ENCODE measurements at regions not wholly inside any gene's neighbourhood (a gene's known extent, or its start where the extent isn't known, plus 50 kb on each side); places are given as distances from the start of the nearest gene placed in this dataset.
"Not testable (repeated sequence)": the region's sequence is repeated elsewhere in the genome, so short reads cannot be mapped to it uniquely, and the experiment has no call there.

DNA sequence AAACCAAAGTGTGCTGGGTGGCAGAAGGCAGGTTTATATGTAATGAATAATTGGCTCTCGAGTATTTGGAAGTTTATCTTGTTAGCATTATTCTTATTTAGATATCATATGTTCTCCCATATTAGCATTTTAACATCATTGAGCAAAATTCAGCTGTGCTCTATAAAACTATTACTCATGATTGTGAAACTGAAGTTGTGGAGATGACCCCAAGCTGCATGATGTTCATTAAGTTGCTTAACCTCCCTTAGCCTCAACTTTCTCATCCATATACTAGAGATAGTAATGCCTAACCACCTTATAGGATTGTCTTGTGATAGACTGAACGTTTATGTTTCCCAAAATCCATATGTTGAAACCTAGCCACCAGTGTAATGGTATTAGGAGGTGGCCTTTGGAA, 346.3 kb downstream of the SATB2 start:
- Mint-ChIP-seq H3K27ac (no peak overlapping the region), H3K9me3 (no peaks in the 10 kb centered on the region), H3K27me3 (no peaks in the 10 kb centered on the region), H3K4me1 (no peaks in the 10 kb centered on the region), H3K4me3 (no peak overlapping the region), H3K36me3 (no peaks in the 10 kb centered on the region)
- DNase-seq: no peak
- CTCF ChIA-PET: interaction anchor here (0.6 kb wide), 1 partner anchor 1451 kb away, joined by 3 read pairs; no protein-coding TSS in a partner anchor

DNA sequence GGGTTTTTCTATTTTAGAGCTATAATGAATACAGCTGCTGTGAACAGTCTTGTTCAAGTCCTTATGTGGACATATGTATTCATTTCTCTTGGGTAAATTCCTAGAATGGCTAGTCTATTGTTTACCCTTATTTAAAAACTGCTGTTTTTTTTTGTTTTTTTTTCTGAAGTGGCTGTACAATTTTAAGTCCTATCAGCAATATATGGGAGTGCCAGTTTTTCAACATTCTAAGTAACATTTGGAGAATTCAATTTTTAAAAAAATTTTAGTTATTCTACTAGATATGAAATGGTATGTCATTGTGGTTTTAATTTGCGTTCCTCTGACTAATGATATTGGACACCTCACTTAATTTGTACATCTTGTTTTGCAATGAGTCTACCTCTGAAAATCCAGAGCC, 349.7 kb downstream of the SATB2 start:
- H3K4me1 Mint-ChIP-seq: no peaks in the 10 kb centered on the region
- no peaks in the 10 kb centered on the region for H3K27me3 Mint-ChIP-seq
- H3K27ac Mint-ChIP-seq: no peak overlapping the region
- no peak overlapping the region for H3K4me3 Mint-ChIP-seq
- DNase-seq: no peak
- no peaks in the 10 kb centered on the region for H3K9me3 Mint-ChIP-seq
- CTCF ChIA-PET: no interaction called here
- no peaks in the 10 kb centered on the region for H3K36me3 Mint-ChIP-seq

DNA sequence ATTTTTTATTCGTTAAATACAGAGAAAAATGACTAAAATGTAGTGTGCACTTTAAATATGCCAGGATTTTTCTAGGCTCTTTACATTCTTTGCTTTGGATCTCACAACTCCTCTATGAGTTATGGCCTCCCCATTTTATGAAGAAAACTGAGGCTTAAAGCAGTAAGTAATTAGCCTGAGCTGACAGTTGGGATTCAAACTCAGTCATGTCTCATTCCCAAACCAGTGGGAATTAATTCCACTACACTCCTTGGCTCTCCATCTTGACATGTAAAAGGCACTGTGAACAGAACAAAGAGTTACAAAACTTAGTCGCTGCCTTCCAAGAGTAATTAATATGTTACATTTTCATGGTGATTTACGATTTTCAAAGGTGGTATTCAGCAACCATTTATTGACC, 351.9 kb downstream of the SATB2 start:
- H3K27me3 Mint-ChIP-seq: no peaks in the 10 kb centered on the region
- CTCF ChIA-PET: no interaction called here
- DNase-seq: no peak
- no peaks in the 10 kb centered on the region for H3K4me1 Mint-ChIP-seq
- H3K4me3 Mint-ChIP-seq: no peak overlapping the region
- no peaks in the 10 kb centered on the region for H3K36me3 Mint-ChIP-seq
- H3K27ac Mint-ChIP-seq: no peak overlapping the region
- H3K9me3 Mint-ChIP-seq: no peaks in the 10 kb centered on the region

DNA sequence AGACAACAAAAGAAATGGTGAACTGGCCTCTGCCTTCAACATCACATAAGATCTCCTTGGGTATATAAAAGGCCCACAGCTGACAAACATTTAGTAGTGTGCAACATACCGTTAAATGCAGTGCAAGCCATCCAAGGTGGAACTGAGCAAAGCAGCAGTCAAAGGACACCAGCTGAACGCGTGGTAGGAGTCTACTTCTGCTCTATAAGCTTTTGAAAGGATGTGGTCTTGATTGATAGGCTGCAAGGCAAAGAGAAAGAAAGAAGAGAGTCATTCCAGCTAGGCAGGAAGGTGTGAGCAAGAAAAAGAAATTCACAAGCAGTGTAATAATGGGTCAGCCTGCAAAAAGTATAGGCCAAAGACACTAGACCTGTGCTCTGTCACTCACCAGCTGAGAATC, 356.3 kb downstream of the SATB2 start:
- Mint-ChIP-seq H3K27ac (no peak overlapping the region), H3K4me1 (no peaks in the 10 kb centered on the region), H3K9me3 (no peaks in the 10 kb centered on the region), H3K4me3 (no peak overlapping the region), H3K27me3 (no peaks in the 10 kb centered on the region), H3K36me3 (no peaks in the 10 kb centered on the region)
- no peak for DNase-seq
- CTCF ChIA-PET: no interaction called here

DNA sequence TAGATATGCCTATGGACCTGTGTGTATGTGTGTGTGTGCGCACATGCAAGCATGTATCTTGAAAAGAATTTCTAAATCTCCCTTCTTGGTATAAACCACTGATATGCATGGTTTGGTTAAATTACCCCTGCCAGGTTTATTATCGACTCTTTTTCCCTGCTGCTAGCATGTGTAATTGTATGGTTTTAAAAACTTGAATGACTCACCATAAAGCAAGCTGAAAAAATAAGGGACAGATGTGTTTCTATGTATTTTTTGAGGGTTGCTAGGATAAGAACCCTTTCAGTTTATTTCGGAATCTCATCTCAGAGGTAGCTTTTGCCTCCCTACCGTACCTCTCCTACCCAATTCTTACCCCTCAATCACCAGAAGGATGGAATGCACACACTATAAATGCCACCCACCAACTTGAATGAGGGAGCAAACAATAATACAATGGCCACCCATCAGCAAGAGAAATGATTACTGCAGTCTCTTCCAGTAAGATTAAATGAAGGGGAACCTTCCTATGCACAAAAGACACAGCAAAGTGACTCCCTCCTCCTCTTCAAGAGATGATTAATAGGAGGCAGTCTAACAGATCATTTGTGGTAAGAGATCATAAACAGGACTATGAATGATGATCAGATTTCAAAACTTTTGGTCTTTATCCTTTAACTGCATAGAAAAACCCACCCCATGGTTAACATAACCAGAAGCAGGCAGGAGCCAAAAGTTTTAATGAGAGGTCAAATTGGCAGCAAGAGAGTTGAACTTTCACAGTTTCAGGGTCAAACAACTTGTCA, 357.2 kb downstream of the SATB2 start:
- H3K9me3 Mint-ChIP-seq: no peaks in the 10 kb centered on the region
- CTCF ChIA-PET: no interaction called here
- no peak overlapping the region for H3K4me3 Mint-ChIP-seq
- DNase-seq: no peak
- no peaks in the 10 kb centered on the region for H3K4me1 Mint-ChIP-seq
- H3K27me3 Mint-ChIP-seq: no peaks in the 10 kb centered on the region
- H3K27ac Mint-ChIP-seq: no peak overlapping the region
- H3K36me3 Mint-ChIP-seq: no peaks in the 10 kb centered on the region

DNA sequence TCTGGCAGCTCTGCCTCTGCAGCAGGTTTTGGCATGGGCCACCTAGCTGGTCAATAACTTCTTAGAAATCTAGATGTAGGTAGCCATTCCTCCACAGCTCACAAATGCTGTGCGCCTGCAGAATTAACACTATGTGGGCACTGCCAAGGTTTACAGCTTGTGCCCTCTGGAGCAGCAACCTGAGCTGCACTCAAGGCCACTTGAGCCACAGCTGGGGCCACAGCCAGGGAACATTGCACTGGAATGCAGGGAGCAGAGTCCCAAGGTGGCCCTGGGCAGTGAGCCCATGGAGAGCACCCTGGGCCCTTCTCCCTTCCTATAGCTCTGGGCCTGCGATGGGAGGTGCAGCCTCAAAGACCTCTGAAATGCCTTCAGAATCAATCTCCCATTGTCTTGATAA, 365.3 kb downstream of the SATB2 start:
- no peak overlapping the region for H3K4me3 Mint-ChIP-seq
- no peaks in the 10 kb centered on the region for H3K36me3 Mint-ChIP-seq
- CTCF ChIA-PET: no interaction called here
- H3K27me3 Mint-ChIP-seq: no peaks in the 10 kb centered on the region
- DNase-seq: no peak
- no peak overlapping the region for H3K27ac Mint-ChIP-seq
- no peaks in the 10 kb centered on the region for H3K9me3 Mint-ChIP-seq
- H3K4me1 Mint-ChIP-seq: no peaks in the 10 kb centered on the region

DNA sequence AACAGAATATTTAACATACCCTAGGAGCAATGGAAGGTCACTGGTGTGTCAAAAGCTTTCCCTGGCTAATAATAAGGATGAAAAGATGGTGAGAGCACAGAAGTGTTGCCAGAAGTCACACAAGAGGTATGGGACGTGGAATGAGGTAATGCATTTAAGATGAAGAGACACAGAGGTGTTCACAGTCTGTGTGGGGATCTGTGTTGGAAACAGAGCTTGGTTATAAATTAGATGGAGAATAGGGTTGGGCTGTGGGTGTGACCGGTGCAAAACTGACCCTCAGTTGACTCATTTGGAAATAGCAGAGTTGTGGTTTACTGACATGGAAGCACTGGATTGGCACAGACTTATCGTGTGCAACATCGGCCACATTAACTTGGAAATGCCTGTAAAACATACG, 372.5 kb downstream of the SATB2 start:
- no peaks in the 10 kb centered on the region for H3K27me3 Mint-ChIP-seq
- H3K4me1 Mint-ChIP-seq: no peaks in the 10 kb centered on the region
- H3K36me3 Mint-ChIP-seq: no peaks in the 10 kb centered on the region
- H3K9me3 Mint-ChIP-seq: no peaks in the 10 kb centered on the region
- DNase-seq: no peak
- H3K27ac Mint-ChIP-seq: no peak overlapping the region
- CTCF ChIA-PET: no interaction called here
- H3K4me3 Mint-ChIP-seq: no peak overlapping the region

DNA sequence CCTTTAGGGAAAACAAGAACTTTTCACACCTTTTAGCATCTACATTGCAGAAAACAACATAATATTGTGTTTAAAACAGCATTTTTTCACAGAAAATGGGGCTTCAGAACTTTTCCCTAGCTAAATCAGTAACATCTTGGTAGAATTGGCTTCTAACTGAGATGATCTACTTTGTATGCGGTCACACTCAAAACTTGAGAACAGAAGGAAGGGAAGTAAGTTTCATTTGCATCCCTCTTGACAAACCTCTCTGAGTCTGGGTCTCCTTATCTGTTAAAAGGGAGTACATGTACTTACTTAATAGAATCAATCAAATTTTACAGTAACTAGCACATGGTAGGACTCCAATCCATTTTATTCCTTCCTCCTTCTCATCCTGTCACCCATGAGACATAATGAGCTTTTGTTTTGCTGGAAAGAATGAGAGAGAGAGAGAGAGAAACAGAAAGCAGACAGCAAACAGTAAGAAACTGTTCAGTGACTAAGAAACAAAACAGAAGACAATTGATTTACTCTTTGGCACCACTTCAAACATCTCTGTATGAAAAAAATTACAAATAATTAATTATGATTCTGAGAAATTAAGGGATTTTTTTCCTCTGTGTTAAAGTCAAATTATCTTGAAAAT, 387.3 kb downstream of the SATB2 start:
- H3K27ac Mint-ChIP-seq: no peak overlapping the region
- H3K27me3 Mint-ChIP-seq: no peaks in the 10 kb centered on the region
- DNase-seq: no peak
- H3K4me1 Mint-ChIP-seq: no peaks in the 10 kb centered on the region
- CTCF ChIA-PET: no interaction called here
- H3K4me3 Mint-ChIP-seq: no peak overlapping the region
- H3K9me3 Mint-ChIP-seq: no peaks in the 10 kb centered on the region
- H3K36me3 Mint-ChIP-seq: no peaks in the 10 kb centered on the region

DNA sequence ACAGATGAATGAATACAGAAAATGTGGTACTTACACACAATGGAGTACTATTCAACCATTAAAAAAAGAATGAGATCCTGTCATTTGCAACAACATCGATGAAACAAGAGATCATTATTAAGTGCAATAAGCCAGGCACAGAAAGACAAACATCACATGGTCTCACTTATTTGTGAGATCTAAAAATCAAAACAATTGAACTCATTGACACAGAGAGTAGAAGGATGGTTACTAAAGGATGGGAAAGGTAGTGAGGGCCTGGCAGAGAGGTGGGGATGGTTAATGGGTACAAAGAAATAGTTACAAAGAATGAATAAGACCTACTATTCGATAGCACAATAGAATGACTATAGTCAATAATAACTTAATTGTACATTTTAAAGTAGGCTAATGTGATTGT, 393.5 kb downstream of the SATB2 start:
- CTCF ChIA-PET: no interaction called here

DNA sequence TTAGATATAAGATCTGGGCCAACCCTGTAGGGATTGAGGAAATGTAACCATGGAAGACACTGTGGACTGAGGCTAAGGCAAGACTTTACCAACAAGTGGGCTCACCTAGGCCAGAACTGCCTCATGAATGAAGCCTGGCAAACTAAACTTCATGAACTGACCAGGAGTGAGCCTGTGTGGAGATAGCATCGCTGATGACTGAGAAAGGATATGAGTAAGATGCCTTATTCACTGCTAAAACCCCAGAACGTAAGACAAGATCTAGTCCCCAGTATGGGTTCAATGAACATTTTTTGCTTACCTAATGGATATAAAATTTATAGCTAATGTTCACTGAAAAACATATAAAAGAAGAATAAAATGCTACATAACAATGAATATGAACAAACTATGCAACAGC, 399.8 kb downstream of the SATB2 start:
- no peaks in the 10 kb centered on the region for H3K36me3 Mint-ChIP-seq
- no peak for DNase-seq
- CTCF ChIA-PET: no interaction called here
- peaks cover under 1% of the 10 kb centered on the region for H3K9me3 Mint-ChIP-seq
- no peak overlapping the region for H3K4me3 Mint-ChIP-seq
- no peaks in the 10 kb centered on the region for H3K27me3 Mint-ChIP-seq
- H3K27ac Mint-ChIP-seq: no peak overlapping the region
- H3K4me1 Mint-ChIP-seq: no peaks in the 10 kb centered on the region

More for the DNA sequence above, 393.5 kb downstream of the SATB2 start:
- Mint-ChIP-seq H3K27me3 (no peaks in the 10 kb centered on the region), H3K9me3 (peaks cover 3% of the 10 kb centered on the region), H3K36me3 (no peaks in the 10 kb centered on the region), H3K4me3 (no peak overlapping the region), H3K4me1 (no peaks in the 10 kb centered on the region), H3K27ac (no peak overlapping the region)
- DNase-seq: no peak

DNA sequence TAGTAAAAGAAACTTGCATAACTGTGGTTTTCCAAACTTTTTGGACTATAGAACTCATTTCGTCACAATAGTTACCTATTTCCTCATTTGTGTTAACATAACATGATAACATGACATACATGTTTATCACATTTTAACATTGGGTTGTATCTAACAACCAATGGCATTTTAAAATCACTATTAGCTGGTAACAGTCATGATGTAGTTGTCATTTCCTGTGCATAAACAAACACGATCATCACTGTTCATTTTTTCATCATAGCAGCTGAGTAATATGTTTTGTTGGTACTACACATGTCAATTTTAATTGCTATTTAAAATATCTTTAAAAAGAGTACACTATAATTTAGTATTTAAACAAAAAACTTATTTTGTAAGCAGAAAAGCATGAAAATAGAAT, 402.4 kb downstream of the SATB2 start:
- CTCF ChIA-PET: no interaction called here
- DNase-seq: no peak
- no peaks in the 10 kb centered on the region for H3K4me1 Mint-ChIP-seq
- H3K4me3 Mint-ChIP-seq: no peak overlapping the region
- no peaks in the 10 kb centered on the region for H3K36me3 Mint-ChIP-seq
- no peaks in the 10 kb centered on the region for H3K27me3 Mint-ChIP-seq
- H3K27ac Mint-ChIP-seq: no peak overlapping the region
- no peaks in the 10 kb centered on the region for H3K9me3 Mint-ChIP-seq

DNA sequence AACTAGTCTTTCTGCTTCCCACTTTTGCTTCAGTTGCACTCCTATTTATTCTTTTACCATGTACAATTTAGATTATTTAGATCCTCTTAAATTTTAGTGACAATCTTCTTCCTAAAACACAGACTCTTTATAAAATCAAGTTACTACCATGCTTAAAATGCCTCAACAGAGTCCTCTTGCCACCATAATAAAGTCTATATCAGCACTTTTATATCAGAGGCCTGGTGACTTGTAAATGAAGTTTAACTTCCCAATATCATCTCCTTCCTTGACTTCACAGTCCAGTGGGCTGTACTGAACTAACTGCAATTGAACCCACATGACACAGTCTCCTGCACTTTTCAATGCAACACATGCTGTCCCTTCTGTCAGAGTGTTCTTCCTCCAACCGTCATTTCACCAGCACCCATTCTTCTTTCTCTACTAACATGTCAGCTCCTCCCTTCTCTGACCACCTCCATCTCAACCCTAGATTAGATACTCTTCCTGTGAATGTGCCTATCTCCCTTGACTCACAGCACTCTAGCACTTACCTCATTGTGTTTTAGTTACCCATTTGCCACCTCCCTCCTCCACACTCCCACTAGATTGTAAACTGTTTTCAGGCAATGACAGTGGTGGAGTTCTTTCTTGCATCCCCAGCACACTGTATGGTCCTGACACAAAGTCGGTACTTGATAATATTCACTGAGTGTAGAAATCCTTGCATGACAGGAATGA, 414.9 kb downstream of the SATB2 start:
- Mint-ChIP-seq H3K27me3 (no peaks in the 10 kb centered on the region), H3K4me1 (no peaks in the 10 kb centered on the region), H3K9me3 (no peaks in the 10 kb centered on the region), H3K27ac (no peak overlapping the region), H3K4me3 (no peak overlapping the region), H3K36me3 (no peaks in the 10 kb centered on the region)
- DNase-seq: no peak
- CTCF ChIA-PET: no interaction called here

DNA sequence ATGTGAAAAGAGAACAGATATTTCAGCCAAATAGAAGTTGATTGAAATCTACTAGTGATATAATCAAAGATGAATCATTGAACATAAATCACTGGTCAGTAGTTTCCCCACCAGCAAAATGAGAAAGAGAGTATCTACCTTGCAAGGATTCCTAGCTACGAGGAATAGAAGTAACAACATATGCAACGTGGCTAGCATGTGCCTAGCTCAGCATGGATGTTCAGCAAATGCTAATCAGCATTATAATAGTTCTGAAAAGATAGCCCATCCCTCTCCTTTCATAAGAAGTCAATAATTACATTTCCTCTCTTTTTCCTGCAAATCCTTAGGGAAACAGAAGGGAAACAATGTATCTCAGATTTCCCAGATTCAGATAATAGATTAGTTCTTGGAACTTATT, 417.2 kb downstream of the SATB2 start:
- H3K9me3 Mint-ChIP-seq: no peaks in the 10 kb centered on the region
- no peaks in the 10 kb centered on the region for H3K4me1 Mint-ChIP-seq
- CTCF ChIA-PET: no interaction called here
- no peaks in the 10 kb centered on the region for H3K27me3 Mint-ChIP-seq
- DNase-seq: no peak
- H3K4me3 Mint-ChIP-seq: no peak overlapping the region
- H3K27ac Mint-ChIP-seq: no peak overlapping the region
- no peaks in the 10 kb centered on the region for H3K36me3 Mint-ChIP-seq

DNA sequence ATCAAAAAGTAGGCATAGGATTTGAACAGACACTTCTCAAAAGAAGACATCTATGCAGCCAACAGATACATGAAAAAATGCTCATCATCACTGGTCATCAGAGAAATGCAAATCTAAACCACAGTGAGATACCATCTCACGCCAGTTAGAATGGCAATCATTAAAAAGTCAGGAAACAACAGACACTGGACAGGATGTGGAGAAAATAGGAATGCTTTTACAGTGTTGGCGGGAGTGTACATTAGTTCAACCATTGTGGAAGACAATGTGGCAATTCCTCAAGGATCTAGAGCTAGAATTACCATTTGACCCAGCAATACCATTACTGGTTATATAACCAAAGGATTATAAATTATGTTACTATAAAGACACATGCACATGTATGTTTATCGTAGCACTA, 424.0 kb downstream of the SATB2 start:
- H3K4me3 Mint-ChIP-seq, H3K27me3 Mint-ChIP-seq, DNase-seq, H3K9me3 Mint-ChIP-seq, H3K36me3 Mint-ChIP-seq, CTCF ChIA-PET, H3K4me1 Mint-ChIP-seq, H3K27ac Mint-ChIP-seq: not testable (repeated sequence)

DNA sequence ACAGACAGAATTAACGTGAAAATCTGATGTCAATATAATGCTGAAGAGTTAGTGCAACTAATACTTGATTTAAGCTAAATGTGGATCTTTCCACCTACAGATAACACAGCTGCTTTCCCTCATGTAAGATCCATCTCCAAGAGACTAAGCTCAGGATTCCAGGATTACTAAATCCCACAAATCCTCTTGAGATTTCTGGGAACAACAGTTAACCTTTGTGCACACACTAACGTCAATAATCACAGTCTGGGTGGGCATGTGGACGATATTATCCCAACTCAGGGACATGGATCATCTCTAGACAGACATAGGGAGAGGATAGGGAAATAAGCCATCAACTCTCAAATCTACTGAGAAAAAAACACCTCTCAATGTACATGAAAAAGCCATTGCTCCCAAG, 432.6 kb downstream of the SATB2 start:
- Mint-ChIP-seq H3K4me3 (no peak overlapping the region), H3K27ac (no peak overlapping the region), H3K27me3 (no peaks in the 10 kb centered on the region), H3K9me3 (no peaks in the 10 kb centered on the region), H3K4me1 (no peaks in the 10 kb centered on the region), H3K36me3 (no peaks in the 10 kb centered on the region)
- CTCF ChIA-PET: interaction anchor here (0.6 kb wide), 1 partner anchor 677 kb away, joined by 4 read pairs; no protein-coding TSS in a partner anchor
- DNase-seq: no peak

Measured in activated naive CD4-positive, alpha-beta T cell treated with anti-CD3 and anti-CD28 coated beads, Interleukin-2, amount 10 ng/mL, durations not matched to agents 7 days and 5 days (primary cell).